OCI-LY7 (cell line): ENCODE measurements at regions not wholly inside any gene's neighbourhood (a gene's known extent, or its start where the extent isn't known, plus 50 kb on each side); places are given as distances from the start of the nearest gene placed in this dataset.

ENCODE experiments used
- CTCF ChIP-seq: fragments of 200-600 bp; sonication (generic); conservative IDR thresholded peaks from 2 replicates; pipeline ENCODE4 v1.5.1; 2014; ENCODE audit warnings: mild to moderate bottlenecking, antibody characterized with exemption, low read length, moderate library complexity, mixed read lengths
- EZH2phosphoT487 ChIP-seq: fragments of 200-600 bp; sonication (generic); IDR thresholded peaks from 2 replicates; pipeline ENCODE4 v1.6.1; 2018; ENCODE audit warnings: low read depth, borderline replicate concordance, mild to moderate bottlenecking, mixed run types, antibody characterized with exemption, low read length, moderate library complexity, mixed read lengths

DNA sequence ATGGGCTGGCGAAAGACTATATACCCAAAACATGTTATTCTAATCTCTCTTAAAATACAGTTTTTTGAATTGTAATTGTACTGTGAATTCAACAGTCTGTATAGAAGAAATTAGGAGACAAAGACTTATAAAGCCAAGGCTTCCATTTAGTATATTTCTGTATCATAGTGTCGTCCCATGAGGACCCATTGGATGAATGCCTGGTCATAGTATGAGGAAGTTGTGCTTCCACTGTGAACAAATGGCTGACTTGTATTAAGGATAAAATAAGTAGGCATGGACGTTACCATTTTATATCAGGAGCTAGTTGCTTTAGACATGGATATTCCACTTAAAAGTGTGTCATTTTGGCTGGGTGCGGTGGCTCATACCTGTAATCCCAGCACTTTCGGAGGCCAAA, 55.9 kb upstream of the NAV3 start:
- TF ChIP-seq CTCF = no peak
- TF ChIP-seq EZH2phosphoT487 = no peak
